GM12878 (cell line): ENCODE measurements at regions not wholly inside any gene's neighbourhood (a gene's known extent, or its start where the extent isn't known, plus 50 kb on each side); places are given as distances from the start of the nearest gene placed in this dataset.

Experiments
- ATAC-seq: fragments of 200-7000 bp; cut with Tn5 transposase; 3 replicates; pipeline ENCODE4 v1.9.1; 2020; ENCODE audit warnings: mild to moderate bottlenecking, moderate library complexity
- BruUV-seq: library from RNA; stranded (reverse); fragments of 400-500 nt; replicated peaks from 2 replicates; lab custom pipeline; 2021; lab: Mats Ljungman, UMichigan
- CTCF ChIA-PET: fragments of 300-600 bp; sonication (Branson Sonifier 250); formaldehyde crosslinking; extraction: SDS; loops from one replicate; lab custom pipeline; 2021; ENCODE audit warnings: inconsistent platforms; lab: Yijun Ruan, JAX
- POLR2A ChIA-PET: fragments of 350-600 bp; formaldehyde crosslinking; extraction: SDS; loops from one replicate; lab custom pipeline; 2021; ENCODE audit warnings: inconsistent platforms; lab: Charles Lee
- RAD21 ChIA-PET: fragments of 300-600 bp; sonication (Branson Sonifier 250); formaldehyde crosslinking; loops from one replicate; lab custom pipeline; 2023; ENCODE audit warnings: antibody characterized with exemption; ENCODE audit not compliant: unreplicated experiment; lab: Charles Lee
- SMC1A ChIA-PET: fragments of 300-600 bp; sonication (Branson Sonifier 250); formaldehyde crosslinking; loops from one replicate; lab custom pipeline; 2023; ENCODE audit not compliant: unreplicated experiment, uncharacterized antibody; lab: Charles Lee
- DNase-seq: peaks from one replicate; pipeline ENCODE4 v3.0.0-alpha.2; 2011; ENCODE audit warnings: low read depth, low spot score
- FAIRE-seq: peaks from 3 replicates; lab custom pipeline; 2011; peaks lifted over from hg19 to GRCh38; lab: Jason Lieb, UNC
- H2AFZ ChIP-seq: 2 replicates; pipeline ENCODE4 v1.6.0; 2011; ENCODE audit warnings: low read depth, low read length, control low read depth; ENCODE audit not compliant: control insufficient read depth
- H3K27ac ChIP-seq: 2 replicates; pipeline ENCODE4 v1.5.1; 2011; ENCODE audit warnings: control low read depth; ENCODE audit not compliant: control insufficient read depth, insufficient read depth
- H3K27me3 ChIP-seq, 2 experiments: replicated peaks in 1 of 2; 2 replicates each; pipeline versions ENCODE4 v1.6.0 to v1.6.1; 2011; ENCODE audit warnings: low read length in 1 of 2; ENCODE audit not compliant: control insufficient read depth in 2 of 2, insufficient read depth in 2 of 2
- H3K36me3 ChIP-seq, 2 experiments: 2 replicates each; pipeline ENCODE4 v1.5.1; 2011; ENCODE audit warnings: low read length in 1 of 2; ENCODE audit not compliant: control insufficient read depth in 2 of 2, insufficient read depth in 2 of 2
- H3K4me1 ChIP-seq: 2 replicates; pipeline ENCODE4 v1.6.1; 2011; ENCODE audit warnings: mild to moderate bottlenecking, low read length, moderate library complexity, mixed read lengths; ENCODE audit not compliant: control insufficient read depth, insufficient read depth
- H3K4me2 ChIP-seq: 2 replicates; pipeline ENCODE4 v1.6.0; 2011; ENCODE audit warnings: control low read depth; ENCODE audit not compliant: control insufficient read depth, insufficient read depth
- H3K4me3 ChIP-seq: fragments of 200-600 bp; sonication (generic); 2 replicates; pipeline ENCODE4 v1.5.1; 2016
- H3K79me2 ChIP-seq: 2 replicates; pipeline ENCODE4 v1.6.0; 2011; ENCODE audit warnings: low read length; ENCODE audit not compliant: control insufficient read depth, insufficient read depth
- H3K9ac ChIP-seq: 2 replicates; pipeline ENCODE4 v1.8.0; 2011; ENCODE audit warnings: low read length, control low read depth, mixed read lengths; ENCODE audit not compliant: control insufficient read depth, insufficient read depth
- H3K9me3 ChIP-seq: replicated peaks from 3 replicates; pipeline ENCODE4 v1.5.1; 2011; ENCODE audit warnings: mild to moderate bottlenecking, low read length; ENCODE audit not compliant: control insufficient read depth, insufficient read depth
- H4K20me1 ChIP-seq: 2 replicates; pipeline ENCODE4 v1.6.0; 2011; ENCODE audit not compliant: control insufficient read depth, insufficient read depth
- ATF2 ChIP-seq: IDR thresholded peaks from 2 replicates; pipeline ENCODE4 v1.6.1; 2012; ENCODE audit warnings: low read length, inconsistent platforms
- CBX3 ChIP-seq: fragments of 200-600 bp; sonication (generic); IDR thresholded peaks from 2 replicates; pipeline ENCODE4 v1.6.1; 2016; ENCODE audit warnings: low read depth, borderline replicate concordance
- CREM ChIP-seq: IDR thresholded peaks from 2 replicates; pipeline ENCODE4 v1.6.1; 2014; ENCODE audit warnings: antibody characterized with exemption, low read depth
- EED ChIP-seq: sonication (generic); IDR thresholded peaks from 2 replicates; pipeline ENCODE4 v1.6.1; 2016; ENCODE audit warnings: antibody characterized with exemption, low read depth
- HDGF ChIP-seq: fragments of 450-650 bp; IDR thresholded peaks from 2 replicates; pipeline ENCODE4 v1.6.1; 2016; ENCODE audit warnings: antibody characterized with exemption
- KDM1A ChIP-seq: fragments of 200-600 bp; sonication (generic); IDR thresholded peaks from 2 replicates; pipeline ENCODE4 v1.6.1; 2016; ENCODE audit warnings: borderline replicate concordance
- LARP7 ChIP-seq: fragments of 450-650 bp; IDR thresholded peaks from 2 replicates; pipeline ENCODE4 v1.6.1; 2017; ENCODE audit warnings: mild to moderate bottlenecking
- NR2F1 ChIP-seq: fragments of 450-650 bp; conservative IDR thresholded peaks from 2 replicates; pipeline ENCODE4 v1.6.1; 2017; ENCODE audit warnings: mild to moderate bottlenecking
- PBX3 ChIP-seq: IDR thresholded peaks from 2 replicates; pipeline ENCODE4 v1.6.1; 2011; ENCODE audit warnings: mild to moderate bottlenecking, low read depth, low read length, moderate library complexity; ENCODE audit not compliant: insufficient replicate concordance
- RELB ChIP-seq: fragments of 450-650 bp; IDR thresholded peaks from 2 replicates; pipeline ENCODE4 v1.6.1; 2017; ENCODE audit warnings: low read depth, mild to moderate bottlenecking, moderate library complexity
- SIN3A ChIP-seq: IDR thresholded peaks from 2 replicates; pipeline ENCODE4 v1.6.1; 2012; ENCODE audit warnings: low read depth, low read length, improper control_type of control experiment
- SMAD5 ChIP-seq: IDR thresholded peaks from 2 replicates; pipeline ENCODE4 v1.6.1; 2016; ENCODE audit warnings: antibody characterized with exemption, low read depth
- SMC3 ChIP-seq: IDR thresholded peaks from 2 replicates; pipeline ENCODE4 v1.6.1; 2011; ENCODE audit warnings: low read length, improper control_type of control experiment, borderline replicate concordance
- SREBF2 ChIP-seq: IDR thresholded peaks from 2 replicates; pipeline ENCODE4 v1.6.1; 2012; ENCODE audit warnings: mild to moderate bottlenecking, low read length
- USF2 ChIP-seq: IDR thresholded peaks from 2 replicates; pipeline ENCODE4 v1.6.1; 2011; ENCODE audit warnings: low read depth, low read length, improper control_type of control experiment, borderline replicate concordance
- WRNIP1 ChIP-seq: IDR thresholded peaks from 2 replicates; pipeline ENCODE4 v1.6.1; 2011; ENCODE audit warnings: low read depth, low read length, improper control_type of control experiment, borderline replicate concordance
- YY1 ChIP-seq: IDR thresholded peaks from 2 replicates; pipeline ENCODE4 v1.6.1; 2011; ENCODE audit warnings: low read depth, mild to moderate bottlenecking, low read length
- in situ Hi-C: fragments of 300-500 bp; cut with MboI; formaldehyde crosslinking; loops from 9 replicates; pipeline ENCODE4 v1.14.3; 2018; ENCODE audit warnings: mixed read lengths
- intact Hi-C: fragments of 100-400 bp; cut with micrococcal nuclease; formaldehyde crosslinking; loops from one replicate; pipeline ENCODE4 v1.14.2; 2022; ENCODE audit not compliant: unreplicated experiment

GRCh38 chr17:34798581-34798980 lies 162.7 kb downstream of the CCT6B start:
- DNase-seq = no peak
- no peak overlapping the region for H3K27ac ChIP-seq
- H3K27me3 ChIP-seq = no peaks in the 10 kb centered on the region; a peak in 1 of 4 replicates
- ATAC-seq = no peak
- intact Hi-C loops (no loop called here), in situ Hi-C loops (no loop called here)
- H3K4me1 ChIP-seq = no peaks in the 10 kb centered on the region
- no peaks in the 10 kb centered on the region for H3K79me2 ChIP-seq
- ChIA-PET CTCF (no interaction called here), POLR2A (no interaction called here), SMC1A (no interaction called here), RAD21 (no interaction called here)
- BruUV-seq = no TSS peak
- FAIRE-seq = no peak
- no peaks in the 10 kb centered on the region for H3K36me3 ChIP-seq
- no peaks in the 10 kb centered on the region for H3K9me3 ChIP-seq
- no peak for TF ChIP-seq ATF2
- TF ChIP-seq SMAD5 = no peak
- TF ChIP-seq WRNIP1 = no peak
- TF ChIP-seq USF2 = no peak
- TF ChIP-seq LARP7 = no peak
- no peak for TF ChIP-seq SIN3A
- no peak for TF ChIP-seq PBX3
- no peak for TF ChIP-seq CBX3
- no peak for TF ChIP-seq HDGF
- TF ChIP-seq RELB = no peak
- TF ChIP-seq KDM1A = no peak
- no peak for TF ChIP-seq EED
- TF ChIP-seq SREBF2 = no peak
- no peak for TF ChIP-seq SMC3
- no peak for TF ChIP-seq NR2F1
- no peak for TF ChIP-seq YY1
- no peak for TF ChIP-seq CREM
- no peaks in the 10 kb centered on the region for H4K20me1 ChIP-seq
- no peak overlapping the region for H2AFZ ChIP-seq
- H3K4me2 ChIP-seq = no peak overlapping the region
- no peak overlapping the region for H3K4me3 ChIP-seq
- H3K9ac ChIP-seq = no peak overlapping the region
